Right forelimb (tissue), 1 donor: ENCODE measurements at regions not wholly inside any gene's neighbourhood (a gene's known extent, or its start where the extent isn't known, plus 50 kb on each side); places are given as distances from the start of the nearest gene placed in this dataset.
"Not testable (repeated sequence)": the region's sequence is repeated elsewhere in the genome, so short reads cannot be mapped to it uniquely, and the experiment has no call there.

ENCODE experiments used
- DNase-seq: peaks from one replicate; pipeline ENCODE4 v3.0.0-alpha.2; 2018

DNA sequence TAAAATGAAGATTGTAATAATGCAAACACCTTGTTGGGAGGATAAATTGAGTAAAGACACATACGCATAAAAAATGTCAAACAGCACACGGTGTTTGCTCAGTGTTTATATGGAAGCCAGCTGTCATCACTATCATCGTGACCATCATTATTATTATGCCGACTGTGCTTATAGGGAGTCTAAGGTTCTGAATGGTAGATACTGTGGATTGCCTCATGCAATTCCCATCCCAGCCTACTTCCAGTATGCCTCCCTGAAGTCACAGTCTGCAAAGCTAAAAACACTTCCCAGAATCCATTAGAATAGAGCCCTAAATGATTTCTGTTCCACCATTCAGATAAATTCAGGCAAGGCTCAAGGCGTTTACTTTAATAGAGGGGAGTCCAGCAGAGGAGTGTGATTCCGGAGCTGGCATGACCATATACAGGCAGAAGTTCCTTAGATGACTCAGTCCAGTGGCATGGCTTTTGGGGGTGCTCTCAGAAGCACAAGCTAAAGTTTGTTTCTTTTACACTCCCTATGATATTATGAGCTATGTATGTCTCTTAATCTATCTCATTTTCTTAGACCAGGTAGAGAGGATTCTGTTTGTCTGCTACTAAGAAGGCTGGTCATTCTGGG lies 148.7 kb downstream of the MEX3B start:
- no peak for DNase-seq

DNA sequence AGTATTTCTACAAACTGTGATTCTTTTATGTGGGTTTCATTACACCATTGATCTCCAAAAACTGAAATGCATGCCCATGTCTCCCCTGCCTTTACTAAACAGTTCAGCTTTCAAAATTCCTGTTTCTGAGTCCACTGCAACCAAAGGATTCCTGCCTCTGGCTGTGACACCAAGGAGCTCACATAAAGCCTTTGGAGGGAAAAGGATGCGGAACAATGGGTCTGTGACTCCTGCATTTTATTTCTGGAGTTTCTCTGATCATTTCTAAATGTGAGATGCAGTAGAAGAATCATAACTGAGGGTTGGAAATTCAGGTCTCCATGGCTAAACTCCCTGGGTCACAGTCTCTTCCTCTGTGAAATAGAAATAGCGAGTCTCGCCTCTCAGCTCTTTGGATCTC lies 149.5 kb downstream of the MEX3B start:
- DNase-seq = no peak

DNA sequence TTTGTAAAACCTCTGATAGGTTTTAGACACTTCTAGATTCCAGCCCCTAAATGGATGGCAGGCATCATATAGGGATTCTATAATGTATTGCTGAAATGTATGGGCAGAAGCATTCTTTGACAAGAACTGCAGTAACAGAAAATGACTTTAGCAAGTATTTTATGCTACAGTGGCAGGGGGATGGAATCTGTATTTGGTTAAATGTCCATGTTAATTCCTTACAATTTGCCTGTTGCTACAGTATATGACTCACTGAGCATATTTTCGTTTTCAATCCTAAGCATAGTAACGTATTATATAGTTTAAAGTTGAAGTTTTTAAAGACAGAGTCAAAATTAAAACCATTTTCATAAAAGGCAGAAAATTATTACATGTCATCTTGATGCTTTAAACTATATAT lies 150.1 kb downstream of the MEX3B start:
- no peak for DNase-seq

DNA sequence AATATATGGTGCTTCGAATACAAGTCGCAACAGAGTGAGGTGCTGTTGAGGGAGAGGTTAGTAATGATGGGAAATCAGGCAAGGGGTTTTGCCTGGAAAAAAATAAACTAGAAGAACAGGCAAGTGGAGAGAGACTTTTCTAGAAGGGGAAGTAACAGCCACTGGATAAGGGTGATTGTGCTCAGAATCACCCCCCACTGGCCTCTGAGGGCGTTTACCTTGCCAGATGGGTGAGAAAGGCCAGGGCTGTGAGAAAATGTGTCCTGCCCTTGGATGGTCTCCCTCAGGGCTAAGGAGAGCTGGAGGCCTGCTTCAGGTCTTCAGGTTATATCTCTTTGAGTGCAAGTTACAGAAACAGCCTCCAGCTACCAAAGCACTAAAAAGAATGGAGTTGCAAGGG lies 151.8 kb downstream of the MEX3B start:
- no peak for DNase-seq

DNA sequence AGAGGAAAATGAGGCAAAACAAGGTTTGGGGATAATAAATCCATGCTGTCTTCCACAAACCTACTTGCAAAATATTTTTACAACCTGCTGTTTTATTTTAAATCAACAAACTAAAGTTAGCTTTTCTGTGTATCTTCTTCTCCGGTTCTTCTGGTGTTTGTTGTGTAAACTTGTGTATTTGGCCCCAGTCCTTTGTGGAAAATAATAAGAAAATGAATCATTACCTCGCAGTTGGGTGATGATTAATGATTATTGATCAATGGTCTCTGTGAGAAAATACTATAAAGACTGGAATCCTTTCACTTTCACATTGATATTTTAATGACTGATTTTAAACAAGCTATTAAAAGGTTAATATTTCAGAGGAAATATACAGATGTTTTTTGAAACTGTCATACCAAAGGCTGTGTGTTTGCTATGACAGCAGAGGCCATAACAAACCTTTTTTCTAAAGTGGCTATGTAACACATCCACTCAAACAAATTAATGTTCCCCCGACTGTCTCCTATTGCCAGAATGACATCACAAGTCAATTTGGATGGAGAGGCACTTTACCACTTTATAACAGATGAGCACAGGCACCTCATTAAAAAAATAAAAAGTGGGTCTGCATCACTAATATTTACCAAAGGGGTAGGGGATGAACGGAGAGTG lies 152.5 kb downstream of the MEX3B start:
- DNase-seq = no peak

DNA sequence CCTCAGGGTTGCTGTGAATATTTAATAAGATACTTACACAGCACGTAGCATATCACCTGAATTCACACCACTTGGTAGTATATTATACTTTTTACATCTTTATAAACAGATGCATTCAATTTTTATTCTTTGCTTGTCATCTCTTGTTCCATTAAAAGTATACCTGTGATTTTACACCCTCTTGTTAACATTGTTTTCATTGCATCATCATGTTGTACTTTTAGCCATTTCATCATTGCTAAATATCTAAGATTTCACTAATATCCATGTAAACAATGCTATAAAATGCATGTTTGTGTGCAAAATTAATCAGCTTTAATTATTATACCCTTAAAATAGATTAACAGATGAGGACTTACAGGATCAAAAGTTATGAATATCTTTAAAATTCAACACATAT lies 155.3 kb downstream of the MEX3B start:
- DNase-seq = no peak

DNA sequence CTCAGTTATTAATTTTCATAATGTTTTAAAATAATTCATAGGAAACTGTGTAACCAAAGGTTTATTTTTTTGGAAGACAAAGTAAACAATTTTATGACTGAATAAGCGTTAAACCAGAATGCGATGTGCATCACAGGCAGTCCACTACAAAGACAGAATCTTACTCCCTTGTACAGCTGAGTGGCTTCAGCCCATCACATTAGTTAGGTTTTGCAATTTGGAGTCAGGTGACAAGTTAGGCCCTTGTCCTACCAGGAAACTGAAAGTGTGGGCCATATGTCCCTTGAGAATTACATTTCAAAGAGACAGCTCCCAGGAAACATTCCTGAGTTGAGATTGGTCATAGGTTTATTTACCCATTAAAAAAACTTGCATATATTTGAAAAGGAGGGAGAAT lies 156.3 kb downstream of the MEX3B start:
- no peak for DNase-seq

DNA sequence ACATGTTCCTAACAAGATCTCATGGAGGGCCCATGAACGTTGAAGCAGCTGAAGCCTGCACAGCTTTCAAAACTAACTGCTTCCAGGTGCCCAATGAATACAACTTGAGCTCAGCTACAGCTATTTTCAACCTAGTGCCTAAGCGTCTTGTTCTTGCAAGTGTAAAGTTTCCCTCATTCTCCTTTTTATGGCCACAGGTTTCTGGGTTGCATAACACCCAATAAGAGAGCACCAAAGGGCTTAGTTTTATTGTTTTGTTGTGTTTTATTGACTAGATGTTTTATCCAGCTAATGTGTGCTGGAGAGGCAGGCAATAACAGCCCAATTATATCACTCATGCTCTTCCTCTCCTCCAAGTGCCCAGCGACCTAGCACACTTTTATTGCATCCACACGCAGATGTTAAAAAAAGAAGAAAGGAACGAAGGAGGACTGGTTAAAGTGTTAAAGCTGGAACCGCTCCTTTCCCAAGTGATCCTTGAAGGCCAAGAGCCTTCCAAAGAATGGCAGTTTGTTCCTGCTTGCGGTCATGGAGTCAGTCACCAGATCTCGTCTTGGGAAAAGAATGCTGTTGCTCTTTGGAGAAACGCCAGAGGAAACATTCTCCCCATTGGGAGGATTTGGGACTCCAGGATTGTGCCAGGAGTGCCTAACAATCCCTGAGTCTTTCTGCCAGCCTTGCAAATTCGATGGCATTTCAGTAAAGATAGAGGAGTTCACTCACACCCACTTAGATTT lies 156.9 kb downstream of the MEX3B start:
- DNase-seq = no peak

DNA sequence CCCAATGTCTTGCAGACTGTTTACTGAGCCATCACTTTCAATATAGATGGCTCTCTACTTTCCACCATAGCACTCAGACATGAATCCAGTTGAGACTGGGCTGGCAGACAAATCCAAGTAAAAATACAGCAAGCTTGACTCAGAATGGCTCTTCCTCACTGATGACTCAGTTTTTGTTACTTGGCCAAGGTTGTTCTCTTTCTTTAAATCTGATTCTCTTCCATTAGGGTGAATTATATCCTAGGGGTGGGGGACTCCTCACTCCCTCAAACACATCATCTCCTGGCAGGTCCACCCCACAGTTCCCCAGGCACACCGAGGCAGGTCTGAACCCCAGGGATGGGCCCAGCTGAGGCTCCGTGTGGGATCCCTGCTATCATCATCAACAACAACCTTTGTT lies 157.9 kb downstream of the MEX3B start:
- DNase-seq = no peak

DNA sequence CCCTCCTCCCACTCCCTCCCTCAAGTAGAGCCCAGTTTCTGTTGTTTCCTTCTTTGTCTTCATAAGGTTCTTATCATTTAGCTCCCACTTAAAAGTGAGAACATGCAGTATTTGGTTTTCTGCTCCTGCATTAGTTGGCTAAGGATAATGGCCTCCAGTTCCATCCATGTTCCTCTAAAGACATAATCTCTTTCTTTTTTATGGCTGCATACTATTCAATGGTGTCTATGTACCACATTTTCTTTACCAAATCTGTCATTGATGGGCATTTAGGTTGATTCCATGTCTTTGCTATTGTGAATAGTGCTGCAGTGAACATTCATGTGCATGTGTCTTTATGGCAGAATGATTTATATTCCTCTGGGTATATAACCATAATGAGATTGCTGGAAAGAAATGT lies 158.6 kb downstream of the MEX3B start:
- not testable (repeated sequence) for DNase-seq

DNA sequence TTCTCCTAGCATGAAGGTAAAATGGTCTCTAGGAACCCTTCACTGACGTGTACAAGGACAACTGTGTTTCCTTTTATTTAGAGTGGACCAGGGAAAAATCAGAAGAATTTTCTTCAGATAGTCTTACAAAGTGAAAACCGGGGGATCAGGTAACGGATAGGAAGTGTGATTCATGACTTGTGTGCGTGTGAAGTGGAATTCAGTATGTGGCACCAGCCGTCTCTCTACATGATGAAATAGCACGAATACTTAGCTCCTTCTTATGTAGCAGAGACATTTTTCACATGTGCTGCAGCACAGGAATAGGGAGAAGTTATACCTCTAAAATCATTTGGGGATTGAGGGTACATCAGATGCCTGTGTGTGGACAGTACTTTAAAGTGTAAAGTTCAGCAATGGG lies 159.2 kb downstream of the MEX3B start:
- no peak for DNase-seq

DNA sequence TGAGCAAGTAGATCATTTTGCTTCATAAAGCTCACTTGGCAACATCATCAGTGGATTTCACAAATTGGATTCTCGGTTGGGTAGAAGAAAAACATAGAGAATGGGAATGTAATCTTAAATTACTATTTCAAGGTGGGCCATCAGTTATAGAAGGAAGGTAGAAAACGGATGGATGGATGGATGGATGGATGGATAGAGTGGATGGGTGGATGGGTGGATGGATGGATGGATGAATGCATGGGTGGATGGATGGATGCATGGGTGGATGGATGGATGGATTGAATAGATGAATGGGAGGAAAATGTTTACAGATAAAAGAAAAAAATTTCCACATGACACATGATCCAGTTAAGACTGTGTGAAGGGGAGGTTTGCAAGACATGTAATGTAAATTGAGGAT lies 159.7 kb downstream of the MEX3B start:
- no peak for DNase-seq

DNA sequence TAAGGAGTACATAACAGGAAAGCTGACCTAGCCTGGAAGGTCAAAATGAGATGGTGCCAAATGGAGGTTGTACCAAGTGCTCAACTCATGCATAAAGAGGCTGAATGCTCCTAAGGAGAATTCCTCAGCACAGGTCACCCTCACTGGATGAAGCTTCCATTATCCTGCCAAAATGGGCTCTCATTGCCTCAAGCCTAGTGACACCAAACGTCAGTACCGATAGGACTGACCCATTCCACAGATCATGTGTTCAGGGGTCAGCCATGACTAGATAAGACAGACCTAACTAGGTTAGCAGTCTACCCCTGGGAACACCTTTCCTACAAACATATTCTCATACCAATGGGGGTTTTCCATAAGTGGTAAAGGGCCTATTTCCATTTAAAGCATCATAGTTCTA lies 160.7 kb downstream of the MEX3B start:
- no peak for DNase-seq

DNA sequence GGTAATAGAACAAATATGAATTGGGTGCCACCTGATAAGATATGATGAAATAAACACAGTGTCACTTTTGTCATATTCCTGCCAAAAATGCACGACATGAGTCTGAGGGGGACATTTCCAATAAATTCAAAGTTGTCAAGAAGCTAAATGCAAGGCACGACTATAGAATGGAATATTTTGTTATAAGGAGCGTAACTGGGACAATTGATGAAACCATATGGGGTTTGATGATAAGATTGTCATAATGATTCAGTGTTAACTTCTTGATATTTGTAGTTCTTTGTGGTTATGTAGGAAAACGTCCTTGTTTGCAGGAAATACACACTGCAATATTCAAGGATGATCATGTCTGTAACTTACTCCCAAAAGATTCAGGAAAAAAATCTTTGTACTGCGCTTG lies 163.3 kb downstream of the MEX3B start:
- no peak for DNase-seq

DNA sequence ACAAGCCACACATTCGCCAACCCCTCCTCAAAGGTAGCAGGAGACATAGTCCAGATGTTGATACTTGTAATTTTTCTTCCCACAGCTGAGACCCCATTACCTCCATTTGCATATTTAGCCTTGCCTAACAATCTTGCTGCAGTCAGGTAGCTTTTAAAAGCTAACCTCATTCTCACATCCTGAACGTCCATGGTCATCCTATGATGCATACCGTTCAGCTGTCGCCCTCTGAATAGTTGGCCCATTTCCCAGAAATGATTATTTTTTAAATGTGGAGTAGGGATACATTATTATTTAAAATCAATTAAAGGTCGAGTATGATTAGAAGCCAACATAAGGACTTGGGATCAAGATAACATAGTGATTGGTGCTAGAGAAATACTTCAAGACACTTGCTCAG lies 165.0 kb downstream of the MEX3B start:
- DNase-seq = no peak

DNA sequence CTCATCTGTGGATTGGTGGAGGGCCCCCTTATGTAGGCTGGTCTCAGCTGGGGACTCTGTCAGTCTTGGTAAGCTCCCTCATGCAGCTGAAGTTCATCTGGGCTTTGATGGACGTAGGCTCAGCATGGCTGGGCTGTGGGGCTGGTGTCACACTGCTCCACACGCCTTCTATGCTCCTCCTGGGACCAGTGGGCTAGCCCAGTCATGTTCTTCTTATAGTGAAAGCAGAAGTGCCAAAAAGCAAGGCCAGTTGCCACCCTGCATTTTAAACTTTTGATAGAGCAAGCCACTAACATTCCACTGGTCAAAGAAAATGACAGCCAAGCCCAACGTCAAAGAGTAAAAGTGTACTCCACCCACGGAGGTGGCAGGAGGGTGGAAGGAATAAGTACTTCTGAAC lies 165.5 kb downstream of the MEX3B start:
- DNase-seq = no peak

DNA sequence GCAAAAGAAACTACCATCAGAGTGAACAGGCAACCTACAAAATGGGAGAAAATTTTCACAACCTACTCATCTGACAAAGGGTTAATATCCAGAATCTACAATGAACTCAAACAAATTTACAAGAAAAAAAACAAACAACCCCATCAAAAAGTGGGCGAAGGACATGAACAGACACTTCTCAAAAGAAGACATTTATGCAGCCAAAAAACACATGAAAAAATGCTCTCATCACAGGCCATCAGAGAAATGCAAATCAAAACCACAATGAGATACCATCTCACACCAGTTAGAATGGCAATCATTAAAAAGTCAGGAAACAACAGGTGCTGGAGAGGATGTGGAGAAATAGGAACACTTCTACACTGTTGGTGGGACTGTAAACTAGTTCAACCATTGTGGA lies 170.1 kb downstream of the MEX3B start:
- DNase-seq = not testable (repeated sequence)

DNA sequence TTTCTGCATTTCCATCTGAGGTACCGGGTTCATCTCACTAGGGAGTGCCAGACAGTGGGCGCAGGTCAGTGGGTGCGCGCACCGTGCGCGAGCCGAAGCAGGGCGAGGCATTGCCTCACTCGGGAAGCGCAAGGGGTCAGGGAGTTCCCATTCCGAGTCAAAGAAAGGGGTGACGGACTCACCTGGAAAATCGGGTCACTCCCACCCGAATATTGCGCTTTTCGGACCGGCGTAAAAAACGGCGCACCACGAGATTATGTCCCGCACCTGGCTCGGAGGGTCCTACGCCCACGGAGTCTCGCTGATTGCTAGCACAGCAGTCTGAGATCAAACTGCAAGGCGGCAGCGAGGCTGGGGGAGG lies 175.1 kb downstream of the MEX3B start:
- DNase-seq = not testable (repeated sequence)

DNA sequence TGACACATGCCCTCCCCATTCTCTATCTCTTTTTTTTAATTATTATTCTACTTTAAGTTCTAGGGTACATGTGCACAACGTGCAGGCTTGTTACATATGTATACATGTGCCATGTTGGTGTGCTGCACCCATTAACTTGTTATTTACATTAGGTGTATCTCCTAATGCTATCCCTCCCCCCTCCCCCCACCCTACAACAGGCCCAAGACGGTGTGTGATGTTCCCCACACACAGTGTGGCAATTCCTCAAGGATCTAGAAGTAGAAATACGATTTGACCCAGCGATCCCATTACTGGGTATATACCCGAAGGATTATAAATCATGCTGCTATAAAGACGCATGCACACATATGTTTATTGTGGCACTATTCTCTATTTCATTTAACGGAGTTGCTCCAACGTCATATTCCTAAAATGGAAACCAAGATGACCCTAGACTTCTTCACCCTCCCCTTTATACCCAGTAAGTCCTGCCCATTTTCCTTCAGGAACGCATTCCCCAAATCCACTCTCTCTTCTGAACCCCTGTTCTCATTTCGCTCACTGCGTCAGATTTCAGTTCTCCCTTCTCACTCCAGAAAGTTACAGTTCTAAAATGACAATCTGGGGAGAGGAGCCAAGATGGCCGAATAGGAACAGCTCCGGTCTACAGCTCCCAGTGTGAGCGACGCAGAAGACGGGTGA lies 175.6 kb downstream of the MEX3B start:
- not testable (repeated sequence) for DNase-seq

DNA sequence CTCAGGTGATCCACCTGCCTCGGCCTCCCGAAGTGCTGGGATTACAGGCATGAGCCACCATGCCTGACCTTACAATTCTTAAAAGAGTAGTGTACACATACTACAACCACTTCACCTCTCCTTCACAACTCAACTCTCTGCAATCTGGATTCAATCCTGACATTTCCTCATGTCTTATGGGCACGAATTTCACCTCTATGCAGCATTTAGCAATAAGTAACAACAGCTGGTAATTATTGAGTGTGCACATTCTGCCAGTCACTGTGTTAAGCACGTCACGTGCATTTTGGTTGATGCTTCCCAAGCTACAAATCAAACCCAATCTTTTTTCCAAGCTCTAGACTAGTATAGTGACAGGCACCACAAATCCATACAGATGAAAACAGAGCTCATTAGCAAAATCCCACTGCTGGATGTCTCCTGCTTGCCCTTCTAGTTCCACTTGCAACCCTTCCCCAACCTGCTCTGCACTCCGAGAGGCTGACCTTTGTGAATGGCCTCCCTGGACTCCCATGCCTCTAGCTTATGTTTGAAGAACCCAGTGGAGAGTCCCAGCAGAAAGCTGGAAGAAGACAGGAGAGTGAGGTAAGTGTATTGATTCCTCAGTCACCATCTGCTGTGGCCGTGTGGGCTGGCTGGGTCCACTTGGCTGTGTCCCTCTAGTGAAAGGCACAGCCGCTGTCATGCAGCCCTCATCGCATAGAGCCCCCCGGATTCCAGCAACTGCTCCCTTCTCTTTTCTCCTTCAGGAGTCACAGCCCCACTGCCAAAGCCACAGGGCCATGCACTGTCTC lies 176.5 kb downstream of the MEX3B start:
- DNase-seq = no peak

DNA sequence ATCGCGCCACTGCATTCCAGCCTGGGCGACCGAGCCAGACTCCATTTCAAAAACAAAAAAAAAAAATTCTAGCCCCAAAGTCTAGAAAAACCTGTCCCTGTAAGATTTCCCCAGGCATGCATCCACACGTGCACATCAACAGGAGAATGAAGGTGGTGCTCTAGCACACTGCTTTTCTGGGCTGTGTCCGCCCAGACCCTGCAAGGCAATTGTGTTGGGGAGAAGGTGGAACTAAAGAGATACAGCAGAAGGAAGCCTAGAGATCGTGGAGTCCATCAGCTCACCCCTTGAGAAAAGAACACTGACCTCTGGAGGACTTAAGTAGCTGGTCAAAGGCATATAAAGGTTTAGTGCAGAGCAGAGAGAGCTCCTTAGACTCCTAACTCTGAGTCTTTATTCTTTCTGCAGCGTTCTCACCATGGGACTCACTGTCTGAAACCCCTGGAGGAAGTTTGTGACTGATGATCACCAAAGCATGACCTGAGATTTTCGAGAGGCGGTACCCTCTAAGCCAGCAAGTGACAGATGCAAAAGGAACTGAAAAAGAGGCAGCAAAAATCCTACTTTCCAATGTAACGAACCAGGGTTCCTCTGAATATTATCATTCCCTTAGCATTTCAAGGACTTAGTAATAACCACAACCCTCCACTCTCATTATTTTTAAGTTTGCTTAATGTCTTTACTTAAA lies 179.8 kb downstream of the MEX3B start:
- no peak for DNase-seq

DNA sequence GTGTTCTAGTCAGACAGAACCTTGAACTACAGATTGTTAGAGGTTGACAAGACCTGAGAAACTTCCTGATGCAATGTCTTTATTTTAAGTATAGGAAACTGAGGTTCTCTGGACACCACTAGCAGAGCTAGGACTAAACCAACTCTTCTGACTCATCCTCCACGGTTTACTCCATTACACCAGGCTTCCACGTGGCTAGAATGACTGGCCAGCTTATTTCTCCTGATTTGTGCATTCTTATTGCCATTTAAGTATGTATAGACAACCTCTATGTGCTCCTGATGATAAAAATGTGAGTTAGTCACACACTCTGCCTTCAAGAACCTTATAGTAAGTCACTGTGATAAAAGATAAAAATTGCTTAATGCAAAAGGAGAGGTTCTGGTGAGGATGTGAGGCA lies 182.7 kb downstream of the MEX3B start:
- DNase-seq = no peak
